Right forelimb (tissue), 1 donor: ENCODE measurements at regions not wholly inside any gene's neighbourhood (a gene's known extent, or its start where the extent isn't known, plus 50 kb on each side); places are given as distances from the start of the nearest gene placed in this dataset.
A peak's percentile ranks its signal among the peaks of the same experiment; 100 is the strongest.

Experiments used
- DNase-seq: peaks from one replicate; pipeline ENCODE4 v3.0.0-alpha.2; 2018

GRCh38 chrX:11953615-11954014, 184.7 kb upstream of the FRMPD4 start:
- DNase-seq: peak; percentile 43

GRCh38 chrX:11954176-11954575, 184.1 kb upstream of the FRMPD4 start:
- DNase-seq: no peak

GRCh38 chrX:11960031-11960430, 178.2 kb upstream of the FRMPD4 start:
- peak; percentile 46 for DNase-seq

- DNase-seq: no peak
Measured at GRCh38 chrX:11965436-11965835, 172.8 kb upstream of the FRMPD4 start.

GRCh38 chrX:11967986-11968869, 170.0 kb upstream of the FRMPD4 start:
- no peak for DNase-seq

- no peak for DNase-seq
Measured at GRCh38 chrX:11968991-11969390, 169.3 kb upstream of the FRMPD4 start.

GRCh38 chrX:11970578-11971359, 167.5 kb upstream of the FRMPD4 start:
- DNase-seq: no peak

GRCh38 chrX:11976663-11977062, 161.6 kb upstream of the FRMPD4 start:
- no peak for DNase-seq

- no peak for DNase-seq
Measured at GRCh38 chrX:11992271-11992670, 146.0 kb upstream of the FRMPD4 start.

- no peak for DNase-seq
Measured at GRCh38 chrX:11995146-11995545, 143.1 kb upstream of the FRMPD4 start.

GRCh38 chrX:11996810-11997209, 141.5 kb upstream of the FRMPD4 start:
- no peak for DNase-seq

- no peak for DNase-seq
Measured at GRCh38 chrX:11998944-11999343, 139.3 kb upstream of the FRMPD4 start.

- DNase-seq: no peak
Measured at GRCh38 chrX:12002876-12003275, 135.4 kb upstream of the FRMPD4 start.

- no peak for DNase-seq
Measured at GRCh38 chrX:12007881-12008280, 130.4 kb upstream of the FRMPD4 start.

- DNase-seq: no peak
Measured at GRCh38 chrX:12010436-12010835, 127.8 kb upstream of the FRMPD4 start.

GRCh38 chrX:12011075-12011474, 127.2 kb upstream of the FRMPD4 start:
- DNase-seq: no peak

GRCh38 chrX:12013211-12013618, 125.1 kb upstream of the FRMPD4 start:
- DNase-seq: no peak

GRCh38 chrX:12021698-12022097, 116.6 kb upstream of the FRMPD4 start:
- no peak for DNase-seq

- no peak for DNase-seq
Measured at GRCh38 chrX:12026481-12026880, 111.8 kb upstream of the FRMPD4 start.

GRCh38 chrX:12032082-12032481, 106.2 kb upstream of the FRMPD4 start:
- DNase-seq: no peak

- DNase-seq: no peak
Measured at GRCh38 chrX:12034741-12035140, 103.5 kb upstream of the FRMPD4 start.

GRCh38 chrX:12042615-12043014, 95.7 kb upstream of the FRMPD4 start:
- DNase-seq: no peak

- no peak for DNase-seq
Measured at GRCh38 chrX:12052109-12052508, 86.2 kb upstream of the FRMPD4 start.

GRCh38 chrX:12058087-12058486, 80.2 kb upstream of the FRMPD4 start:
- no peak for DNase-seq
